Cardiac muscle cell (in vitro differentiated cells and primary cell): ENCODE measurements at regions not wholly inside any gene's neighbourhood (a gene's known extent, or its start where the extent isn't known, plus 50 kb on each side); places are given as distances from the start of the nearest gene placed in this dataset.

Source experiments
- DNase-seq, 2 donors: peaks; one replicate each; pipeline versions ENCODE4 v3.0.0 to v3.0.0-alpha.2; 2010 to 2017; ENCODE audit warnings: low read depth in 1 of 2, low spot score in 1 of 2
- H3K27ac ChIP-seq: fragments of 200-600 bp; sonication (generic); 2 replicates; pipeline ENCODE4 v1.5.1; 2016
- H3K27me3 ChIP-seq: fragments of 200-600 bp; sonication (generic); 2 replicates; pipeline ENCODE4 v1.6.0; 2016; ENCODE audit warnings: control low read depth
- H3K36me3 ChIP-seq: fragments of 200-600 bp; sonication (generic); 2 replicates; pipeline ENCODE4 v1.5.1; 2016; ENCODE audit warnings: control low read depth
- H3K4me1 ChIP-seq: fragments of 200-600 bp; sonication (generic); 2 replicates; pipeline ENCODE4 v1.8.1; 2017; ENCODE audit warnings: low read depth, mild to moderate bottlenecking, mixed run types
- H3K4me3 ChIP-seq: fragments of 200-600 bp; sonication (generic); 2 replicates; pipeline ENCODE4 v1.5.1; 2016; ENCODE audit warnings: mild to moderate bottlenecking
- H3K9me3 ChIP-seq: fragments of 200-600 bp; sonication (generic); 2 replicates; pipeline ENCODE4 v1.5.1; 2017; ENCODE audit warnings: low read depth, mild to moderate bottlenecking, control low read depth
- CTCF ChIP-seq: IDR thresholded peaks from 2 replicates; pipeline ENCODE4 v1.5.1; 2012; ENCODE audit warnings: low read depth, mild to moderate bottlenecking, low read length

DNA sequence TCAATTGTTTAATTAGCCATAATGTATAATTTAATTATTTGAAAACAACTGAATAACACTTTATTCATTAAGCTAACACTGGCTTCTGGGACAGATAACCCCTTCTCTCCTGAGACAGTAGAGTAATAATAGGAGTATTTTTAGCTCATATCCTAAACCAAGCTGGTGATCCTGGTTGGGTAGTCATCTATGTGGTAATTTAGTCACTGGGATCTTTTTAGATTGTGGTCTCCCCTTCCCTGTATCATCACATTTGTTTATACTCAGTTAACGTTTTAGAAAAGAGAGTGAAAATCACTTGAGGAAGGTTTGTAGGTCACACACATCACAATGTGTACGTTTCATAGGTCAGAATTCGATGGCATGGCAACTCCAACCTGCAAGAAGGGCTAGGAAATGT lies 1356.6 kb upstream of the ADGRL2 start:
- no peak overlapping the region for H3K4me3 ChIP-seq
- no peaks in the 10 kb centered on the region for H3K9me3 ChIP-seq
- no peak overlapping the region for H3K27ac ChIP-seq
- no peaks in the 10 kb centered on the region for H3K27me3 ChIP-seq
- H3K36me3 ChIP-seq = no peaks in the 10 kb centered on the region
- no peak for DNase-seq
- H3K4me1 ChIP-seq = no peaks in the 10 kb centered on the region
- TF ChIP-seq CTCF = no peak

- peak in 1 of 2 donors; percentile 2 for DNase-seq
- no peaks in the 10 kb centered on the region for H3K4me1 ChIP-seq
- H3K27ac ChIP-seq = no peak overlapping the region
- H3K27me3 ChIP-seq = no peaks in the 10 kb centered on the region
- no peak for TF ChIP-seq CTCF
- no peaks in the 10 kb centered on the region for H3K36me3 ChIP-seq
- H3K9me3 ChIP-seq = no peaks in the 10 kb centered on the region
- no peak overlapping the region for H3K4me3 ChIP-seq
These were observed 1359.1 kb upstream of the ADGRL2 start for GRCh38 chr1:80441664-80442063.

DNA sequence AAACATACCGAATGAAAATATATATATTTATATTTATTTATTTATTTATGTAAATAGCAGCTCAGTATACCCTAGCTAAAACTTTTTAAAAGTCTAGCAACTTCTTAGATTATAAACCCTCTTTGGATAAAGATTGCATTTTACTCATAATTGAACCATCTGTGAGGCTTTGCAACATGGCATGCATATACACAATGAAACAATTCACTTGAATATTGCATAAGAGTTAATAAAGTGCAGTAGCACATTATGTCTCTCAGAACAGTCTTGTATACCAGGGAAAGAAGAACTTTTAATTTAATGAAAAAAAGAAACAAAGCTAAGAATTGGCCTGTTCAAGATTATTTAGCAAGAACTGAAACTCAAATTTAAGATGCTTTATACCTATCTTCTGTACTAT lies 1363.9 kb upstream of the ADGRL2 start:
- no peaks in the 10 kb centered on the region for H3K4me1 ChIP-seq
- H3K27me3 ChIP-seq = no peaks in the 10 kb centered on the region
- H3K4me3 ChIP-seq = no peak overlapping the region
- no peaks in the 10 kb centered on the region for H3K9me3 ChIP-seq
- H3K36me3 ChIP-seq = no peaks in the 10 kb centered on the region
- no peak for TF ChIP-seq CTCF
- no peak overlapping the region for H3K27ac ChIP-seq
- no peak for DNase-seq

GRCh38 chr1:80427881-80428280 lies 1372.9 kb upstream of the ADGRL2 start:
- no peak overlapping the region for H3K27ac ChIP-seq
- DNase-seq = peak in 1 of 2 donors; percentile 6
- H3K4me3 ChIP-seq = no peak overlapping the region
- no peaks in the 10 kb centered on the region for H3K27me3 ChIP-seq
- H3K9me3 ChIP-seq = no peaks in the 10 kb centered on the region
- H3K36me3 ChIP-seq = no peaks in the 10 kb centered on the region
- no peak for TF ChIP-seq CTCF
- no peaks in the 10 kb centered on the region for H3K4me1 ChIP-seq

DNA sequence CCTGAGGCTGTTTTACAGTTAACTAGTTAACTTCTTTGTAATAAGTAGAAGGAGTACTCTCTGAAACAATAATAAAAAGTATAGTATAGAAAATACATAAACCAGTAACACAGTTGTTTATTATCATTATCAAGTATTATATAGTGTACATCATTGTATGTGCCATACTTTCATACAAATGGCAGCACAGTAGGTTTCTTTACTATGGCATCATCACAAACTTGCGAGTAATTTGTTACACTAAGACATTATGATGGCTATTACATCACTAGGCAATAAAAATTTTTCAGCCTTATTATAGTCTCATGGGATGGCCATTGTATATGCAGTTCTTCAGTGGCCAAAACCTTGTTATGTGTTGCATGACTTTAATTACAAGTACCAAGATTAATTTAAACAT lies 1376.5 kb upstream of the ADGRL2 start:
- no peak for DNase-seq
- no peak for TF ChIP-seq CTCF
- no peak overlapping the region for H3K4me3 ChIP-seq
- no peaks in the 10 kb centered on the region for H3K27me3 ChIP-seq
- no peaks in the 10 kb centered on the region for H3K36me3 ChIP-seq
- H3K27ac ChIP-seq = no peak overlapping the region
- no peaks in the 10 kb centered on the region for H3K4me1 ChIP-seq
- H3K9me3 ChIP-seq = no peaks in the 10 kb centered on the region

DNA sequence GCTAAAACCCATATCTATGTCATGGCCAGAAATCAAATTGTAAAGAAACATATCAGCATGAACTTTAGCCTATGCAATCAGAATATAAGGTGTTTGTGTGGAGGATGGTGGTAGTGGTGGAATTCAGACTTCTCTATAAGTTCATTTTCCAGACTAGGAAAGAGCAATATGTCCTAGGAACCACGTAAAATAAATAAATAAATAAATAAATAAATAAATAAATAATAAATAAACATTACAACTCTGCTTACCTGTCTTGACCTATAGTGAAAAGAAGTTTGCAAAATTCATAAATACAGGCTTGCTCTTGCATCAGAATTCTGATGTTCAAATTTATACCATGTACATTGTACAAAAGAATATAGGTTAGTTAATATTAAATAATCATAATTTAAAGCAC lies 1382.6 kb upstream of the ADGRL2 start:
- no peak overlapping the region for H3K4me3 ChIP-seq
- H3K9me3 ChIP-seq = no peaks in the 10 kb centered on the region
- no peaks in the 10 kb centered on the region for H3K4me1 ChIP-seq
- no peak overlapping the region for H3K27ac ChIP-seq
- DNase-seq = no peak
- no peaks in the 10 kb centered on the region for H3K27me3 ChIP-seq
- TF ChIP-seq CTCF = no peak
- no peaks in the 10 kb centered on the region for H3K36me3 ChIP-seq
